ENCODE measurements at regions not wholly inside any gene's neighbourhood (a gene's known extent, or its start where the extent isn't known, plus 50 kb on each side); places are given as distances from the start of the nearest gene placed in this dataset.

DNA sequence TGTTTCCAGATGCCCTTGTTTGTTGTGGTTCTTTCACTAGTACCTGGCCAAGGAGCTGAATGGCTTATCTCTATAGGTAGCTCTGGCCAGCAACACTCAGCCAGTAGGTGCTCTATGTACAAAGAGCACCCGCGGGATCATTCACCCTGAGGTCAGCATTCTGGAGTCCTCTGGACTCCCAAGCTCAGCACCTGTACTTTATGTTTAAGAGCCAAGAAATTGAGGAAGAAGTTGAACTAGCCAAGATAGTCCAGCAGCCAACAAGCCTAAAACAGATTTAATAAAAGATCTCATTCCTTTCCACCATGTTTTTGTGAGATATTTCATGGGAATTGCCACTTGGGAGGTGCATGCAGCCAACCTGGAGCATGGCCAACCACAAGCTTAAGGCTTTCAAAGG, 242.6 kb upstream of the PAPPA start:
- no peak overlapping the region for H3K27ac ChIP-seq (ENCODE audit: low read length)
- no peaks in the 10 kb centered on the region for H3K36me3 ChIP-seq (replicated peaks; ENCODE audit: low read depth, low read length)
- H2AFZ ChIP-seq (ENCODE audit: low read depth, low read length) = no peak overlapping the region
- H3K4me2 ChIP-seq (ENCODE audit: low read length) = no peak overlapping the region
- no peak overlapping the region for H3K4me3 ChIP-seq (ENCODE audit: low read length)
- no peaks in the 10 kb centered on the region for H4K20me1 ChIP-seq (ENCODE audit: insufficient read depth, low read length)
- H3K4me1 ChIP-seq (ENCODE audit: low read length) = no peaks in the 10 kb centered on the region
- TF ChIP-seq EZH2phosphoT487 (IDR thresholded peaks at IDR 0.05; ENCODE audit: low read depth) = no peak
- TF ChIP-seq, protein P1, sequence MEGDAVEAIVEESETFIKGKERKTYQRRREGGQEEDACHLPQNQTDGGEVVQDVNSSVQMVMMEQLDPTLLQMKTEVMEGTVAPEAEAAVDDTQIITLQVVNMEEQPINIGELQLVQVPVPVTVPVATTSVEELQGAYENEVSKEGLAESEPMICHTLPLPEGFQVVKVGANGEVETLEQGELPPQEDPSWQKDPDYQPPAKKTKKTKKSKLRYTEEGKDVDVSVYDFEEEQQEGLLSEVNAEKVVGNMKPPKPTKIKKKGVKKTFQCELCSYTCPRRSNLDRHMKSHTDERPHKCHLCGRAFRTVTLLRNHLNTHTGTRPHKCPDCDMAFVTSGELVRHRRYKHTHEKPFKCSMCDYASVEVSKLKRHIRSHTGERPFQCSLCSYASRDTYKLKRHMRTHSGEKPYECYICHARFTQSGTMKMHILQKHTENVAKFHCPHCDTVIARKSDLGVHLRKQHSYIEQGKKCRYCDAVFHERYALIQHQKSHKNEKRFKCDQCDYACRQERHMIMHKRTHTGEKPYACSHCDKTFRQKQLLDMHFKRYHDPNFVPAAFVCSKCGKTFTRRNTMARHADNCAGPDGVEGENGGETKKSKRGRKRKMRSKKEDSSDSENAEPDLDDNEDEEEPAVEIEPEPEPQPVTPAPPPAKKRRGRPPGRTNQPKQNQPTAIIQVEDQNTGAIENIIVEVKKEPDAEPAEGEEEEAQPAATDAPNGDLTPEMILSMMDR (IDR thresholded peaks at IDR 0.05; ENCODE audit: low read depth, low read length) = no peak
- H3K79me2 ChIP-seq (ENCODE audit: low read length) = no peaks in the 10 kb centered on the region
- no peaks in the 10 kb centered on the region; the same call in 1 of the 2 replicates for H3K27me3 ChIP-seq (ENCODE audit: low read depth, low read length)
- no peak overlapping the region for H3K9ac ChIP-seq (ENCODE audit: low read length)
- no peaks in the 10 kb centered on the region for H3K9me3 ChIP-seq (ENCODE audit: insufficient read depth, low read length)

DNA sequence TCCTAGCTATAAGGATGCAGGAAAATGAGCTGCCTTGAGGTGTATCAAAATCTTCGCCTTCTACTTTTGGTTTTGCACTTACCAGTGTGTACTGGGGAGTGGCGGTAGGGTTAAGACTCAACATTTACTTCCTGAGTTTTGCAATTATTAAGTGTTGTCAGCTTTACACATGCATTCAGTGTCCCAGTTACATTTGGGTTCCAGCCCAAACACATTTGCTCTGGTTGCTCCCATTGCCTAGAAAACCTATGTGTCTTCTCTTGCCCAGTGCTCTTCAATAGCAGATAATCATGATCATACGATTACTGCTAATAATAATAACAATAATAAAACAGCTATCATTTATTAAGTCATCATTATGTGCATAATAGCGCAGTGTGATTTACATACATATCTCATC, 241.5 kb upstream of the PAPPA start:
- Histone ChIP-seq H3K27ac (ENCODE audit: low read length) (no peak overlapping the region), H3K4me3 (ENCODE audit: low read length) (no peak overlapping the region), H3K4me2 (ENCODE audit: low read length) (no peak overlapping the region), H4K20me1 (ENCODE audit: insufficient read depth, low read length) (no peaks in the 10 kb centered on the region), H3K36me3 (replicated peaks; ENCODE audit: low read depth, low read length) (no peaks in the 10 kb centered on the region), H3K9ac (ENCODE audit: low read length) (no peak overlapping the region), H2AFZ (ENCODE audit: low read depth, low read length) (no peak overlapping the region), H3K79me2 (ENCODE audit: low read length) (no peaks in the 10 kb centered on the region), H3K9me3 (ENCODE audit: insufficient read depth, low read length) (no peaks in the 10 kb centered on the region), H3K4me1 (ENCODE audit: low read length) (no peaks in the 10 kb centered on the region), H3K27me3 (ENCODE audit: low read depth, low read length) (no peaks in the 10 kb centered on the region)
- TF ChIP-seq EZH2phosphoT487 (IDR thresholded peaks at IDR 0.05; ENCODE audit: low read depth) = no peak
- TF ChIP-seq, protein P1 (IDR thresholded peaks at IDR 0.05; ENCODE audit: low read depth, low read length) = no peak

DNA sequence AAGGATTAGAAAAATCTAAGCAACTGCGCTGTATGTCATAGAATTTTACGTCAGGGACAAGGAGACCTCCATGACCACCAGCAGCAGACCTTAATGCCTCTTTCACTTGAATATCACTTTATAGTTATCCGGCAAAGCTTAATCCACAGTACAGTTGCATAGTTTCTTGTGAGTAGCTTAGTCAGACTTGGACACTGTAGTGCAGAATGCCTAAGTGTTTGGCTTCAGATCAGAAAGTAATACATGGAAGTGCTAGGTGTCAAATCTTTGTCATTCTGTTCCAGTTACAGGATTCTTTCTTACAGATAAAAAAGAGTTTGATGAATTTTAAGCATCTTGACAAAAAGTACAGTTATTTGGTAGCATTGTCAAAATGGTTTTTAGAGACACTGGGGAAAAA, 239.9 kb upstream of the PAPPA start:
- Histone ChIP-seq H3K9me3 (ENCODE audit: insufficient read depth, low read length) (no peaks in the 10 kb centered on the region), H3K27me3 (ENCODE audit: low read depth, low read length) (no peaks in the 10 kb centered on the region), H4K20me1 (ENCODE audit: insufficient read depth, low read length) (no peaks in the 10 kb centered on the region), H3K79me2 (ENCODE audit: low read length) (no peaks in the 10 kb centered on the region), H3K9ac (ENCODE audit: low read length) (no peak overlapping the region), H2AFZ (ENCODE audit: low read depth, low read length) (no peak overlapping the region), H3K4me2 (ENCODE audit: low read length) (no peak overlapping the region), H3K27ac (ENCODE audit: low read length) (no peak overlapping the region), H3K4me3 (ENCODE audit: low read length) (no peak overlapping the region), H3K4me1 (ENCODE audit: low read length) (no peaks in the 10 kb centered on the region), H3K36me3 (replicated peaks; ENCODE audit: low read depth, low read length) (no peaks in the 10 kb centered on the region)
- no peak for TF ChIP-seq EZH2phosphoT487 (IDR thresholded peaks at IDR 0.05; ENCODE audit: low read depth)
- TF ChIP-seq, protein P1 (IDR thresholded peaks at IDR 0.05; ENCODE audit: low read depth, low read length) = no peak

DNA sequence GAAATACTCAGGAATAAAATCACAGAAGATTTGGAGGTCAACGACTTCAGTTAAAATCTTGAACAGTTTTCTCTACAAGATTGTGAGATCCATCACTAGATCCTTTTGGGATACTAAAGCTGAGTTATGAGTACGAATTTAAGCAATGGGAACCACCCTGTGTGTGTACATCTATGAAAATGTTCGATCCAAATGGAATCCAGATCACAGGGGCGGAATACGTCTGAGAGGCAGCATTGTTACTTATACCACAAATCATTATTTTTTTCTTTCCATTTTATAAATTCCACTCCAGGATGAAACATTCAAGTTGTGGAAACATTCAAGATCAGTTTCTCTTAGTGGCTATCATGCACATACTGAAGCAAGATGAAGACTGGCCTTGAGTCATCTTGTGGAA, 239.3 kb upstream of the PAPPA start:
- no peaks in the 10 kb centered on the region for H3K9me3 ChIP-seq (ENCODE audit: insufficient read depth, low read length)
- no peak overlapping the region for H3K9ac ChIP-seq (ENCODE audit: low read length)
- no peaks in the 10 kb centered on the region for H3K36me3 ChIP-seq (replicated peaks; ENCODE audit: low read depth, low read length)
- no peak for TF ChIP-seq EZH2phosphoT487 (IDR thresholded peaks at IDR 0.05; ENCODE audit: low read depth)
- TF ChIP-seq, protein P1 (IDR thresholded peaks at IDR 0.05; ENCODE audit: low read depth, low read length) = no peak
- no peaks in the 10 kb centered on the region for H4K20me1 ChIP-seq (ENCODE audit: insufficient read depth, low read length)
- no peak overlapping the region for H3K4me3 ChIP-seq (ENCODE audit: low read length)
- H3K79me2 ChIP-seq (ENCODE audit: low read length) = no peaks in the 10 kb centered on the region
- no peak overlapping the region for H3K27ac ChIP-seq (ENCODE audit: low read length)
- no peaks in the 10 kb centered on the region for H3K27me3 ChIP-seq (ENCODE audit: low read depth, low read length)
- H3K4me1 ChIP-seq (ENCODE audit: low read length) = no peaks in the 10 kb centered on the region
- H3K4me2 ChIP-seq (ENCODE audit: low read length) = no peak overlapping the region
- no peak overlapping the region for H2AFZ ChIP-seq (ENCODE audit: low read depth, low read length)

All from OCI-LY3 (cell line).